ENCODE measurements at regions not wholly inside any gene's neighbourhood (a gene's known extent, or its start where the extent isn't known, plus 50 kb on each side); places are given as distances from the start of the nearest gene placed in this dataset.

- no TSS peak for BruUV-seq (replicated peaks)
- H3K27ac ChIP-seq (ENCODE audit: low read length): no peak overlapping the region
- DNase-seq: no peak
- H3K4me2 ChIP-seq (ENCODE audit: low read length): no peak overlapping the region
- no peaks in the 10 kb centered on the region for H3F3A ChIP-seq (ENCODE audit: low read length, unreplicated experiment)
- no peak overlapping the region for H3K4me3 ChIP-seq (ENCODE audit: low read length)
- H2AFZ ChIP-seq (ENCODE audit: low read length): no peak overlapping the region
- H3K36me3 ChIP-seq (ENCODE audit: low read depth, low read length): no peaks in the 10 kb centered on the region
- intact Hi-C loops (cut with micrococcal nuclease): no loop called here
- H3K27me3 ChIP-seq (ENCODE audit: low read length): no peaks in the 10 kb centered on the region
- no peak for TF ChIP-seq CTCF (conservative IDR thresholded peaks at IDR 0.05; ENCODE audit: low read depth, low read length)
- no peak for TF ChIP-seq EZH2phosphoT487 (IDR thresholded peaks at IDR 0.05; ENCODE audit: borderline replicate concordance, low read length)
- TF ChIP-seq EZH2 (IDR thresholded peaks at IDR 0.05; ENCODE audit: low read length, unreplicated experiment): no peak
- ATAC-seq: no peak
- H3K79me2 ChIP-seq (ENCODE audit: low read length): no peaks in the 10 kb centered on the region
- no peaks in the 10 kb centered on the region for H3K9me2 ChIP-seq (replicated peaks; ENCODE audit: low read length)
- H3K9ac ChIP-seq (ENCODE audit: low read length): no peak overlapping the region
- no peaks in the 10 kb centered on the region for H3K9me3 ChIP-seq (ENCODE audit: low read length)
- POLR2A ChIA-PET (ENCODE audit: unreplicated experiment): no interaction called here
- H3K4me1 ChIP-seq (ENCODE audit: insufficient read depth, low read length): peaks cover under 1% of the 10 kb centered on the region
- CTCF ChIA-PET: no interaction called here
- H4K20me1 ChIP-seq (ENCODE audit: low read length): no peaks in the 10 kb centered on the region
Measured at GRCh38 chr7:116310141-116310540, 99.8 kb downstream of the TES start.

- peaks cover 12% of the 10 kb centered on the region for H3K4me1 ChIP-seq (ENCODE audit: insufficient read depth, low read length)
- TF ChIP-seq EZH2 (IDR thresholded peaks at IDR 0.05; ENCODE audit: low read length, unreplicated experiment) (no peak), CTCF (conservative IDR thresholded peaks at IDR 0.05; ENCODE audit: low read depth, low read length) (no peak), EZH2phosphoT487 (IDR thresholded peaks at IDR 0.05; ENCODE audit: borderline replicate concordance, low read length) (no peak)
- no peak overlapping the region for H3K4me2 ChIP-seq (ENCODE audit: low read length)
- intact Hi-C loops (cut with micrococcal nuclease): no loop called here
- no peak overlapping the region for H2AFZ ChIP-seq (ENCODE audit: low read length)
- no peak overlapping the region for H3K9ac ChIP-seq (ENCODE audit: low read length)
- POLR2A ChIA-PET (ENCODE audit: unreplicated experiment): no interaction called here
- CTCF ChIA-PET: no interaction called here
- H3K9me3 ChIP-seq (ENCODE audit: low read length): no peaks in the 10 kb centered on the region
- BruUV-seq (replicated peaks): no TSS peak
- no peak for DNase-seq
- no peaks in the 10 kb centered on the region for H3K9me2 ChIP-seq (replicated peaks; ENCODE audit: low read length)
- H3K36me3 ChIP-seq (ENCODE audit: low read depth, low read length): no peaks in the 10 kb centered on the region
- no peaks in the 10 kb centered on the region for H3K27me3 ChIP-seq (ENCODE audit: low read length)
- no peak overlapping the region for H3K27ac ChIP-seq (ENCODE audit: low read length)
- H3K4me3 ChIP-seq (ENCODE audit: low read length): no peak overlapping the region
- peaks cover 4% of the 10 kb centered on the region for H3F3A ChIP-seq (ENCODE audit: low read length, unreplicated experiment)
- no peaks in the 10 kb centered on the region for H4K20me1 ChIP-seq (ENCODE audit: low read length)
- ATAC-seq: no peak
- no peaks in the 10 kb centered on the region for H3K79me2 ChIP-seq (ENCODE audit: low read length)
Measured at GRCh38 chr7:116311259-116311658, 100.9 kb downstream of the TES start.

- TF ChIP-seq EZH2 (IDR thresholded peaks at IDR 0.05; ENCODE audit: low read length, unreplicated experiment): no peak
- TF ChIP-seq CTCF (conservative IDR thresholded peaks at IDR 0.05; ENCODE audit: low read depth, low read length): no peak
- no peak for TF ChIP-seq EZH2phosphoT487 (IDR thresholded peaks at IDR 0.05; ENCODE audit: borderline replicate concordance, low read length)
- Histone ChIP-seq H3K36me3 (ENCODE audit: low read depth, low read length) (no peaks in the 10 kb centered on the region), H3K27ac (ENCODE audit: low read length) (no peak overlapping the region), H4K20me1 (ENCODE audit: low read length) (no peaks in the 10 kb centered on the region), H3F3A (ENCODE audit: low read length, unreplicated experiment) (peaks cover 10% of the 10 kb centered on the region), H2AFZ (ENCODE audit: low read length) (no peak overlapping the region), H3K4me2 (ENCODE audit: low read length) (no peak overlapping the region), H3K9me2 (replicated peaks; ENCODE audit: low read length) (no peaks in the 10 kb centered on the region), H3K4me1 (ENCODE audit: insufficient read depth, low read length) (peaks cover 19% of the 10 kb centered on the region), H3K27me3 (ENCODE audit: low read length) (no peaks in the 10 kb centered on the region), H3K9ac (ENCODE audit: low read length) (no peak overlapping the region), H3K9me3 (ENCODE audit: low read length) (no peaks in the 10 kb centered on the region), H3K79me2 (ENCODE audit: low read length) (no peaks in the 10 kb centered on the region), H3K4me3 (ENCODE audit: low read length) (no peak overlapping the region)
- CTCF ChIA-PET: no interaction called here
- POLR2A ChIA-PET (ENCODE audit: unreplicated experiment): no interaction called here
- BruUV-seq (replicated peaks): no TSS peak
- ATAC-seq (no peak), DNase-seq (no peak)
- intact Hi-C loops (cut with micrococcal nuclease): no loop called here
Measured at GRCh38 chr7:116311816-116312471, 101.6 kb downstream of the TES start.
